ENCODE measurements at regions not wholly inside any gene's neighbourhood (a gene's known extent, or its start where the extent isn't known, plus 50 kb on each side); places are given as distances from the start of the nearest gene placed in this dataset.
"Not testable (repeated sequence)": the region's sequence is repeated elsewhere in the genome, so short reads cannot be mapped to it uniquely, and the experiment has no call there.

DNA sequence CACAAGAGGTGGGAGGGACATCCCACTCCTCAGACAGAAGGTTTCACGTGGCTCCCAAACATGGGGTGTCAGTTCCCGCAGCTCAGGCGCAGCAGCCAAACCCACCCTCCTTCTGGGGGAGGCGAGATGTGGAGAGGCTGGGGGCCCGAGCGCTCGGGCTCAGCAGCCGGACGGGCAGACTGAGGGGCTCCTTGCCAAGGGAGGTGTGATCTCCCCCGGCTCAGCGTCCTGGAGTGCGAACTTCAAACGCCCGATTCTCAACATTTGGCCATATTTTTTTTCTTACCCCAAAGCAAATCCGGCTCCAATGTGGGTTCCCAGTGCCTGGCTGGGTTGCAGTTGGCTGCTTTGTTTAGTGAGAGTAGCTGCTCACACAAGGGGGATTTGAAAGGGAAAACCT lies 477.9 kb downstream of the MN1 start:
- DNase-seq = no peak

DNA sequence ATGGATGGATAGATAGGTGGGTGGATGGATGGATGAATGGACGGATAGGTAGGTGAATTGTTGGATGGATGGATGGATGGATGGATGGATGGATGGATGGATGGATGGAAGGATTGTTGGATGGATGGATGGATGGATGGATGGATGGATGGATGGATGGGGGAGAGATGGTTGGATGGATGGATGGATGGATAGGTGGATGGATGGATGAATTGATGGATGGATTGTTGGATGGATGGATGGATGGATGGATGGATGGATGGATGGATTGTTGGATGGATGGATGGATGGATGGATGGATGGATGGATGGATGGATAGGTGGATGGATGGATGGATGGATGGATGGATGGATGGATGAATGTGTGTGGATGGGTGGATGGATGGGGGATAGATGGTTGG lies 476.6 kb downstream of the MN1 start:
- not testable (repeated sequence) for DNase-seq

DNA sequence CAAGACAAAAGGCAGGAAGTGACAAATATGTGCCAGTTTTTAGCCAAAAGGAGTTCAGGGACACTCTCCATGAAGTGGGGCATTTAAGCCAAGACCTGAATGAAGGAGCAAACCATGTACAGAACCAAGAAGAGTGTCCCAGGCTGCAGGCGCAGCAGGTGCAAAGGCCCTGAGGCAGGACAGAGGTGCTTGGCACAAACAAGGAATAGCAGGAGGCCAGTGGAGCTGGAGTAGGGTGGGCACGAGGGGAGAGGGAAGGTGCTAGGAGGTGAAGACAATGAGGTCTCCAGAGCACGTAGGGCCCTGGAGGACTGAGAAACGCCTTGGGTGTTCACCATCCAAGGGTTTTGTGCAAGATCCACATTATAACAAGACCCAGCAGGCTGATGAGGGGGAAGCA lies 474.1 kb downstream of the MN1 start:
- no peak for DNase-seq

DNA sequence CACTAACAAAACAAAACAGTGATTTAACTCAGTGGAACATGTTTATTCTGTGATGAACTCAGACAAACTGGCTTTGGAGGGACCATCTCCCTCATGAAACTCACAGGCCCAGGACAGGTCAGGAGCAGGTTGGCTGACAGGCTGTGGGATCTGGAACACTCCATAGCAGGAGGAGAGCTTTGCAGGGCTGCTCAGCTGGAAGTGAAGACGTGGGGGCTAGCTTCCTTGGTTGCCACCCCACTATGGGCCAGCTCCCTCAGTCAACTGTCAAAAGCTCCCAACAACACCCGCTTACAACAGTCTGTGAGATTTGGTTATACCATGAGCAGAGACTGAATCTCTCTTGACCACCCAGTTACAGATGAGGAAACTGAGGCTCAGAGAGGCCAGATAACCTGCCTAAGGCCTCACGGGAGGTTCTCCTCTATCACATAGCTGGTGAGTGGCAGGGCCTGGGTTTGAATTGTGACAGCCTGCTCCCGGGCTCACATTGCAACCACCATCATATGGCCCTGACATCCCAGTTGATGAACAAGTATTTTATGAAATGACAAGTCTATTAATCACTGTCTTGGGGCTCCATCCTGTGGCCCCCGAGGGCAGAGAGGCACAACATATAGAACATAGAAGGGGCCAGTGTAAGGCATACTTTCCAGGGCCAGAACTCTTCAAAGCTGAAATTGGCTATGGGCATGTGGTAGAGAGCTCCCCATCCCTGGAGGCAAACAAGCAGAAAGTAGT lies 473.4 kb downstream of the MN1 start:
- DNase-seq = no peak

DNA sequence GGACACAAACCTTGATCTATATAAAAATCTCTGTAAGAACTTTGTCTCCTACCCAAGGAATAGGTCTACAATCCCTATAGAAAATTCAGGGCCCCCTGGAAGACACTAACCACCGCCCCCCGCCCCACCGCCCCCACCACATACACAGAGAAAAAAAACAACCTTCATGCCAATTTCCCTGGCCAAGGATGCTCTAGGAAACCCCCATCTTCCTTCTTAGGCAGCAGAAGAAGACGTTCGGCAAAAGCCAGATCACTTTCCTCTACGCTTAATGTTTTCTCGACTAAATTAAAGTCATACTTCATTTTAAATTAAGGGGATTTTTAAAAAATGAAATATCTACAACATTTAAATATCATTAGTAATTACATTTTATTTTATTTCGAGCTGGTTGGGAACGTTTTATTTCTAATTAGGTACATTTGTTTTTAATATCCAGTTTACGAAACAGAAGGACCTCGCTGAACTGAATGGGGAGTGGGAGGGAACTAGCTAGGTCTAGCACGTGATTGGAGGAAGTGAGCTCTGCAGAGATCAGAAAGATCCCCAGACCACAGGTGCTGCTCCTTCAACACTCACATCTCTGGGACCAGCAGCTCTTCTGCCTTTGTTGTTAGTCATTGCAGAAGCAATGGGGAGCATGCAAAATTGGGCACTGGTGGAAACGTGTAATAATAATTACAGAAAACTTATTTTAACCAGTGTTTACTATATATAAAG lies 472.3 kb downstream of the MN1 start:
- DNase-seq = no peak

DNA sequence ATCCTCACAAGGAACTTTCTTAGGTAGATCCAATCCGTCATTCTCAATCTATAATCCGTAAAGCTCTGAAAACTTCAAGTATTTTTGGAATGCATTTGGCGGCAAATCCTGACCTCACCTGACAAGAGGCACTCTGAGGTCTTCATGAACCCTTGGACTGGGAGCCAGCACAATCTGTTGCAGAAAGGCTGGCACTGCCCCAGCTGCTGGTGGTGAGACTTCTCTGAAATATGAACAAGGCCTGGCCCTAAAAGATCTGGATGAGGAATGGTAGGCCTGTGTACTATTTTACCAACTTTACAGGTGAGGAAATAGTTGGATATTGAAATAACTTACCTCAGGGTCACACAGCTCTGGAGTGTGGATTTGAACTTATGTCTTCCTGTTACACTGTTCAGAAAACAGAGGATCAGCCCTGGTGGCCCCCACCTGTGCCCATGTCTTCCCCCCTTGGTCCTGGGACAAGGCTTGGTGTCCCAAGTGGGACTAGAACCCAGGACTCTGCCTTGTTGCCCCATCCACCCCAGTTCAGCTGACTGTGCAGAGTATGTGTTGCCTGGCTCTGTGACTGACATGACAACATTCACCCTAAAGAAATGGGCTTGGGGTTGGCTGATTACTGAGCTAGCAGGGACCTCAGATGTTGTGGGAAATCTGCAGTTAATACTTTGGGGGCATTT lies 471.4 kb downstream of the MN1 start:
- no peak for DNase-seq

DNA sequence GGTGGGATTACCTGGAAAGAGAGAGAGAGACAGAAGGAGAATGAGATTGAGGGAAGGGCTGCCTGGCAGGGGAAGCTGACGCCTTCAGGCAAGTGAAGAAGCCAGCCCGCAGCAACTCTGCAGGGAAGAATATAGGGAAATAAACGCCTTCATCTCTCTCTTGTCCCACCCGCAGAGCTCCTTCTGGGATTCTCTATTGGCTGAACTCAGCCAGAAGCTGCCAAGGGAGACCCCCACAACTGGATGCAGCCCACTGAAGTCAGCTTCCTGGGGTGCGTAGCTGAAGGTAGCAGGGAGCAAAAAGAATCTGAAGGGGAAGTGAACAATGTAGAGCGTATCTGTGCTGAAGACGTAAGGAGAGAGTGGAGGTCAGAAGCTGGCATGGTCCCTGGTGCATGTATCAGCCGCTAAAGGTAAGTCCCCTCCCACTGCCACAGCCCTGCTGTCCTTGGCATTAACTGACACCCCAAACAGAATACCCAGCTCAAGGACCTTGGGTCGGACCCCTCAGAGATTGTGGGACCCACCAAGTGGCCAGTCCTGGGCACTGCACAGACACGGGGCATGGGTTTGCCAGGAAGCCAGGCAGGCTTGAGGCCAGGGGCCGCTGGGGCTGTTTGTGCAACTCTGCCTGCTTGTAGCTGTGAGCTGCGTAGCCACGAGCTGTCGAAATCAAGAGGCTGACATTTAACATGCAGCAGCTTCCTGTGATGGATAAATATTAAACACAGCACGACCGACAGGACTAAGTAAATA lies 469.9 kb downstream of the MN1 start:
- no peak for DNase-seq

DNA sequence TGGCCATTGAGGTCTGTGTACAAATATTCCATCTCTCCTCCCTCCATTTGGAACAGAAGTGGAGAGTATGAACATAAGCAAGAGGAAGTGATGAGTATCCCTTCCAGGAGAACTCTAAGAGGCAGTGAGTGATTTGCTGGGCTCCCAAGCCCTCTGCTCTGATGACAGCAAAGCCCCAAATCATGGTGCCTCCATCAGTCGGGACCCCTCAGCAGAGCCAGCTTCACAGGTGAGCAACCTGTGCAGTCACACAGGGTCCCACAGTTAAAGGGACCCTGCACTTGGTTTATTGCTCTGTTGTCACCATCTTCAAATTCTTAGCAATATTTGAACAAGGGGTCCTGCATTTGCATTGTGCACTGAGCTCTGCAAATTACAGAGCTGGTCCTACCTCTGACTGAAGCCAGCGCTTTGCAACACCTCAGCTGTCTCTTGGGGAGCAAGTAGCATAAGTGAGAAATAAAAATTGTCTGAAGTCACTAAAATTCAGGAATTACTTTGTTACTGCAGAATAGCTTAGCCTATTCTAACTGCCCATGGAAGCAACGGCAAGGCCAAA lies 466.4 kb downstream of the MN1 start:
- DNase-seq = no peak

DNA sequence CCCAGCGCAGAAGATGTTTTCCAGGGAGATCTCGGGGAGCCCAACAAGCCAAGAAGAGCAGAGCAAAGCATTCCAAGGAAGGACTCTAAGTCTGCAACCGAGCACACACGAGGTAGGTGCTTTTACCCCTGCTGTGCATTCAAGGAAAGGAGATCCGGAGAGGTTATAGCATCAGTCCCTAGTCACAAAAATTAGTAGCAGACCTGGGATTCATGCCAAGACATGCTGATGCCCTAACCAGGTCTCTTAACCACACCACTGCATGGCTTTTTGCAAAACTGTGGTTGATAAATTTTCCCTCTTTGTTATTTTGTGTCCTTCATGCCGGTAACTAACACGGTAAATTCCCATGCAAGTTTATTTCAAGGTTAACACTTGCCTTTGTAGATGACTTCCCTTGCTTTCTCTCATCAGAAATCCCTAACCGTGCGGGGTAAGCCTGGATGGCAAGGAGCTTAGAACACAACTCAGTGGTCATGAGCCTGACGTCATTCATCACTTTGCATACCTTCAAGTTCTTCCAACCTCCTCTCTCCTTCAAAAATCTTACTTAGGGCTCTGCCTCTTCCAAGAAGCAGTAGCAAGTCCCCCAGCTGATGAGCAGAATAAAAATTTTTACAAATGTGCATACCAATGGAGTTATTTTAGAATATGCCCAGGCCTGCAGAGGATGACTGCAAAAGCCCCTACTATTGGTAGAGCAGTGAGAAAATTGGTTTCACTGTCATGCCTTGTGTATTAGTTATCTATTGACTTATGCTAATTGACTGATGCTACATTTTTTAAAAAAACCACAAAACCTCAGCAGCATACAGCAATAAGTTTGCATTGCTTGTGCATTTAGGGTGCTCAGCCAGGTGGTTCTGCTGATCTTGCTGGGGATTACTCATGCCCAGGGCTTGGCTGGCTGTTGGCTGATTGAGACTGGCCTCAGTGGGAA lies 465.1 kb downstream of the MN1 start:
- DNase-seq = no peak

DNA sequence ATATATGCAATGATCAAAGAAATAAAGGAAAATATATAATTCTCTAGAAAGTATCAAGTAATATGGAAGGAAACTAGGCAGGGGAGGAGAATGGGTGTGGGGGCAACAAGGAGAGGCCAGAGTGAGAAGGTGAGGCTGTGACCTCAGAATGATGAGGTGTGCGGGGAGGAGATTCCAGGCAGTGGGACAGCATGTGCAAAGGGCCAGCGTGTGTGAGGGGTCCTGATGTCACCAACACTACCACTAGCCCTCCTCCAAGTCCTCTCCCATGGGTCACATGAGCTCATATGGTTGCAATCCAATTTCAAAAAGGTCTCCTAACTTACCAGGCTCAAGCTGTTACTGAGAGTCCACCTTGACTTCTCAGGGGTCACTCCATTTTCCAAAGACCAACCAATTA lies 463.9 kb downstream of the MN1 start:
- no peak for DNase-seq

DNA sequence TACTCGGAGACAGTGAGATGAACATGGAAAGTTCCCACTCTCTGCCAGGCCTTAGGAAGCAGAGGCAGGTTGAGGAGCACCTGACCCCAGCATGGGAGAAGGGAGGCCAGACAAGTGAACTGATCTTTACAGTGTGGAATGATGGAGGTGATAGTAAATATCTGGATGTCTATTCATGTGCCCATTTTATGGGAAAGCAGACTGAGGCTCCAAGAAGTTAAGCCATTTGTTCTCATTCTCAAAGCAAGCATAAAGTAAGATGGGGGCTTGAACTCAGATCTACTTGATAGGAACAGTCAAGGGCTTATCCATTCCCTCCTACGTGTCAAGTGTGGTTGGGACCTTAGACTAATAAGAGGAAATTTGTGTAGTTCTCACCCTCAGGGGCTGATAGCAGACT lies 461.5 kb downstream of the MN1 start:
- no peak for DNase-seq

DNA sequence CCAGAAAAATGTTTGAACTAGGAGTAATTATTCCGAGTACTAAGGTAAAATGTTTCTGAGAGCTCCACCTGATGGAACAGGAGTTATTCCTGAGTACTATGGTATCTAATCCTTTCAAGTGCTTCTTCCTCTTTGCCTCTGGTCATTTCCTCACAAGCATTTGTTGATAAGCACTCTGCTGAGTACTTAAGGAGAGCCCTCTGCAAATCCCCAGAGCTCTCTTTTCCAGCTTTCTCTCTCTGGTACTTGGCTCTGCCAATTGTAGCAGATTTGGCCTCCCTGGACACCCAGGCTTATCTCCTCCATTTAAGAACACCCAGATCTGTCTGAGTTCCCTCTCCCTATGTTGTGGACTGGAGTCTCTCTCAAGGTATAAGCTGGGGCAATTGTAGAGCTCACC lies 457.0 kb downstream of the MN1 start:
- no peak for DNase-seq

DNA sequence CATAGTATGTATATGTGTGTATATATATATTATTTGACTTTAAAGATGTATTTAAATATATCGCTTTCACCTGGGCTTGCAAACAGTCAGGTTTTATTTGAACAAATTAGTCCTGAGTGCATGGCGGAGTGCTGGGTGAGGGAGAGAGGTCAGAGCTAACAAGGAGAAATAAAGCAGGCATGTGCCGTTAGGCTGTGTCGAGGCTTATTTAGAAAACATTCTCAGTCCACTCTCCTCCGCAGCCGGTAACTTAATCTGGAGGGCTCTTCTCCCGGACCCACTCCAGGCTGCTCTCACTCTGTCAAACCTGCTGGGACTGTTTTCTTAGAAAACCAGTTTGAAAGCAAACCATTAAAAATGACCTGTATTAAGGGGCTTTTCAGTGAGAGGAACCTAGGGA lies 455.9 kb downstream of the MN1 start:
- DNase-seq = no peak

DNA sequence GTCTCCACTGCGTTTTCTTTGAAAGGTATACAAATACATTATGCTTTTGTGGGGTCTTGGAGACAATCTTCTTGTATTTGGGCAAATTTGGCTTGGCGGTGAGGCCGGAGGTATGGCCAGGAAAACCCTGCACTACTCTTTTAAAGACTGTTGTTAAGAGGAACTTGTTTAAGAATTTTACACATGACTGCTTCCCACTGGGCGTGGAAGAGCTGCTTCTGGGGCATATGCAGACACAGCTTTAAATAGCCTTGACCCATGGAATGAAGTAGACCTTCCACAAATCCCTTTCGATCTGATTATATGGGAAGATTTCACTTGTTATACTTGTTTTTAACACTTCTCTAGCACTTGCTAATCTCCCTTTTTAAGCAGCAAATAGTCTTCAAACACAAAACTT lies 453.6 kb downstream of the MN1 start:
- no peak for DNase-seq

DNA sequence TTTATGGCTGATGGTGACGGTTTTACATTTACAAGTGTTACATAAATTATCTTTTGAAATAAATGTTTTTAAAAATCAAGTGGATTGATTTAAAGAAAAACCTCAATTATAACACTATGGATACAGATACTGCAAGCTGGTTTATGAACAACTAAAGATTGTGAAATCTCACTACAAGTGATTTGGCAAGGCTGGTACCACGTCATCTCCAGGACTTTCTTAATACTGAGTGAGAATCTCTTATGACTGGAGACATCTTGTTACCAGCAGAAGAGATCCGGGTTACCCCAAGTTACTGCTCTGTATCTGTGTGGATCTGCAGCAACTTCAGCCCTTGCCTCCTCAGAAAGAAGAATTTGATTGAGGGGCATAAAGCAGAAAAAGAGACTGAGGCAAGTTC lies 452.9 kb downstream of the MN1 start:
- DNase-seq = no peak

DNA sequence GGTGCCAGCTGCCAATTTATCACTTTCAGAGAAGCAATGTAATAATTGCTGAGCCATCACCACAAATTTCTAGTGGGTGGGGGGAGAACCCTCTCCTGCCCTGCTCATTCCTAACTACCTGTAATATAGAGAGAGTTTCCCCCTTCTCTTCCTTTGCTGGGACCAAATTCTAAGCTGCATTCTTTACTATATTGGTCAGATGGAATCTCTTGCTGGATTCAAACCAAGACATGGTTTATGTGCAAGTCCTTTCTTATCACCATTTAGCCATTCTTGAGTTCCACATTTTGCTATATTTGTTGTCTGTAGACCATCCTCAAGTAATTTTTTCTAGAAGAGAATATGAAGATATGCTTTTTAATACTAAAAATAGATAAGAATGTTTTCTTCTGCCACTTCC lies 452.1 kb downstream of the MN1 start:
- no peak for DNase-seq

DNA sequence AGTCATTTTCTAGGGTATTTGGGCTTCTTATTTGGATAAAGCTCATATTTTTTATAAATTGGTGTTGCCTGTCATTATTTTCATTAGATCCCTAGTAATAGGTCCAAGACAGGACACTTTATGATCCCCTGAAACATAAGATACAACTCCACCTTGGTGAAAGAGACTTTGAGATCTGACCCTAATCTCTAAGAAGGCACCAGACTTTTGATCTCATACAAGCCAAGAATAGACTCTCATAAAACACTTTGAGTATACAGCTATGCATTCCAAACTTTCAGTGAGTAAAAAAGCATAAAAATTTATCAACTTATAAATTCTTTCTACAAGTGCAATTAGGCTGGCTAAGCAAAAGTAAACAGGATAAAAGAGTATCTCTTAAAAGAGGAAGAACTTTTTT lies 451.2 kb downstream of the MN1 start:
- no peak for DNase-seq

DNA sequence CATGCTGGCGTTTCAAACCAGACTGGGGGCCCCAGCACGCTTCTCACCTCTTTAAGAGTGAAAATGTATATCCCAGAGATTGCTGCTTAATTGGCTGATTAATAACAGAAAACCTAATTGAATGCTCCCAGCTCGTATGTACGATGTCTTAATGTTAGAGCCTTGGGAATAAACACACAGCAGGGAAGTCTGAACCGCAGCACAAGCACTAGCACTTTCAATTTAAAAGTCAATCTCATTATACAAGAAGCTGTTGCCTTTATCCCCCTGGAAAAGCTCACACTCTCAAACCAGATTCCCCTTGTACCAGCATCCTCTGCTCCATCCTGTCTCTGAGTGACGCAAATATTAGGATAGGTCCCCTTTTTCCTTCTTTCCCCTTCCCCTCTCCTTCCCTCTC lies 449.1 kb downstream of the MN1 start:
- DNase-seq = no peak

DNA sequence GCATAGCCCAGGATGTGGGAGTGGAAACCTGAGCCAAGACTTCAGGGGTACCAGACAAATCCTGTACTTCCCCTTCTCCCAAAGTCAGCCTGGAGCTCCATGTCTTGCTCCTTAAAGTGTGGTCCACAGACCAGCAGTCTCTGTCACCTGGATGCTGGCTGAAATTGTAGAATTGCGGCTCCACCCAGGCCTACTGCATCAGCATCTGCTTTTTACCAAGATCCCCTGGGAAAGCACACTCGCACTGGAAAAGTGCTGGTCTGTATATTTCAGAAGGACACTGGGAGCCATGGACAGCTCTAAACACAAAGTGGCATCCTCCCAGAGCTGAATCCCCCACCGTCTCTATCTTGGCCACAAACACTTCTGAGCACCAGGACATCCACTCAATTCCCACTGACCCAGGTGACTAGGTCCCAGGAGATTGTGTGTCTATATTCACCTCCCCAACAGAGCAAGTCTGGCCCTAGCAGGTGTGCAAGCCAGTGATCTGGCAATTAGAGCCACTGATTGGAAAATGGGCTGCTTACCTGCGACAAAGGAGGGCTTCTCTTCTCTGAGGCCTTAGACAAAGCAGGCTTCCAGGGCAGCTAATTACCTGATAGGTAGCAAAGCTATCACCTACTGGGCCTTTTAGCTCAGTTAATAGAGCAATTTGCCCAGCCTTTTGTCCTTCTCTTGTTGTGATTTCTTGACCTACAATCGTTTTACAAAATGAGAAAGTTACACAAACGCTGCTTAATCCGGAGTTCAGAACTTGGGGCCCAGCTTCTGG lies 443.3 kb downstream of the MN1 start:
- no peak for DNase-seq

DNA sequence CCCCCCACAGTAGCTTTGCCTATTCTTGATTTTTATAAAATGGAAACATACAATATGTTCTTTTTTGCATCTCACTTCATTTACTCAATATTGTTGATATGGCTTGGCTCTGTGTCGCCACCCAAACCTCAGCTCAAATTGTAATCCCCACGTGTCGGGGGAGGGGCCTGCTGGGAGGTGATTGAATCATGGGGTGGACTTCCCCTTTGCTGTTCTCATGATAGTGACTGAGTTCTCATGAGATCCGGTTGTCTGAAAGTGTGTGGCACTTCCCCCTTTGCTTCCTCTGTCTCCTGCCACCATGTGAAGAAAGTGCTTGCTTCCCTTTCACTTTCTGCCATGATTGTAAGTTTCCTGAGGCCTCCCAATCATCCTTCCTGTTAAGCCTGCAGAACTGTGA lies 431.3 kb downstream of the MN1 start:
- no peak for DNase-seq

DNA sequence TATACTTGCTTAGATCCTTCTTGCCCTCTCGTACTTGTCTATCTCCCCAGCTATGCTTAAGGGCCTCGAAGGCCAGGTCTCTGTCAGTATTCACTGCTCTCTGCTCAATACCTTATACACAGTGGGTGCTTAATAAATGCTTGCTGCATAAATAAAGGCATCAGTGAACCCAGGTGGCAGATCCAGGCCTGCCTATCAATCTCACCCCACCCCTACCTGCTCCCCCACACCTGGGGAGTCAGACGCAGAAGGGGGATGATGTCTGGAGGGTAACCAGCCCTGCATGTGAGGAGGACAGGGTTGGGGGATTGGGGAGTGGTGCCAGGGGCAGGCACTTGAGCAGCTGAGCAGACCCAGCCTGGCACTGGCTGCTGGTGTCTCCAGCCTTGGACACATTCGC lies 430.6 kb downstream of the MN1 start:
- no peak for DNase-seq

Measured in occipital lobe (tissue), 1 donor.